ENCODE measurements at regions not wholly inside any gene's neighbourhood (a gene's known extent, or its start where the extent isn't known, plus 50 kb on each side); places are given as distances from the start of the nearest gene placed in this dataset.

DNA sequence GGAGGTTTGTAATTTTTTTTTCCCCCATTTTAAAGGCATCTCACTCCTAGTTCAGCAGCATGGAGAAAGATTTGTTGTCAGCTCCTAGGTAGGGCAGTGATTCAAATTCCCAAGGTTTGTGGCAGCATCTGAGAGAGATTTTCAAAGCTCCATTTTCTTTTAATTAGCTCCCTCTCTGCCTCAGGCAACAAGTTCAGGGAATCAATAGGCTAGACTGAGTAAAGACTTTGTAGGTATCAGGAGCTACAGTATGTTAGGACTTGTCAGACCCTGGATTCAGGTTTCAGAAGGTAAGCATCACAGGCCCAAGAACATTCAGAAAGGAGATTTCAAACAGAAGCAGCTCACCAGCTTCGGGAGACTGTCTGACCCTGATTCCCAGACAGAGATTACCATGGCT lies 273.3 kb upstream of the ERBB4 start:
- TF ChIP-seq EZH2 (IDR thresholded peaks at IDR 0.05; ENCODE audit: insufficient read depth, poor library complexity, severe bottlenecking) (no peak), EZH2phosphoT487 (IDR thresholded peaks at IDR 0.05; ENCODE audit: insufficient read depth, low read depth) (no peak)
